SU-DHL-6 (cell line): ENCODE measurements at regions not wholly inside any gene's neighbourhood (a gene's known extent, or its start where the extent isn't known, plus 50 kb on each side); places are given as distances from the start of the nearest gene placed in this dataset.

Experiments
- H2AFZ ChIP-seq: fragments of 200-600 bp; sonication (generic); 2 replicates; pipeline ENCODE4 v1.6.1; 2014; ENCODE audit warnings: low read depth, mild to moderate bottlenecking, moderate library complexity, mixed read lengths, antibody characterized with exemption, low read length; ENCODE audit not compliant: severe bottlenecking
- H3F3A ChIP-seq: fragments of 200-600 bp; shearing (Covaris generic); 2 replicates; pipeline ENCODE4 v1.6.0; 2016; ENCODE audit warnings: antibody characterized with exemption, mild to moderate bottlenecking; ENCODE audit not compliant: insufficient read depth
- H3K27ac ChIP-seq: fragments of 200-600 bp; sonication (generic); 2 replicates; pipeline ENCODE4 v1.5.1; 2016; ENCODE audit warnings: low read depth, mild to moderate bottlenecking, low read length, moderate library complexity, mixed read lengths
- H3K27me3 ChIP-seq: fragments of 200-600 bp; sonication (generic), shearing (Covaris generic); 2 replicates; pipeline ENCODE4 v1.6.0; 2014; ENCODE audit warnings: mild to moderate bottlenecking, low read length
- H3K36me3 ChIP-seq: fragments of 200-600 bp; sonication (generic); 2 replicates; pipeline ENCODE4 v1.6.1; 2014; ENCODE audit warnings: mild to moderate bottlenecking, low read length, mixed read lengths
- H3K4me2 ChIP-seq: fragments of 300-600, 200-600 bp; shearing (Covaris generic), sonication (generic); 2 replicates; pipeline ENCODE4 v1.6.0; 2014; ENCODE audit warnings: low read length, low read depth, mild to moderate bottlenecking; ENCODE audit not compliant: poor library complexity, severe bottlenecking
- H3K4me3 ChIP-seq: fragments of 200-600 bp; sonication (generic); 2 replicates; pipeline ENCODE4 v1.5.1; 2014; ENCODE audit warnings: antibody characterized with exemption, low read length, mild to moderate bottlenecking, mixed read lengths; ENCODE audit not compliant: insufficient read depth, poor library complexity, severe bottlenecking
- H3K79me2 ChIP-seq: fragments of 200-600 bp; sonication (generic); 2 replicates; pipeline ENCODE4 v1.6.1; 2014; ENCODE audit warnings: mild to moderate bottlenecking, low read length, moderate library complexity; ENCODE audit not compliant: insufficient read depth
- H3K9ac ChIP-seq: fragments of 200-600 bp; sonication (generic); 2 replicates; pipeline ENCODE4 v1.7.0; 2014; ENCODE audit warnings: mild to moderate bottlenecking, low read length
- H3K9me2 ChIP-seq: fragments of 200-600 bp; sonication (generic); replicated peaks from 2 replicates; pipeline ENCODE4 v1.6.1; 2014; ENCODE audit warnings: low read length; ENCODE audit not compliant: insufficient read depth
- H3K9me3 ChIP-seq: fragments of 200-600 bp; sonication (generic); 2 replicates; pipeline ENCODE4 v1.6.1; 2014; ENCODE audit warnings: low read length, mixed read lengths; ENCODE audit not compliant: insufficient read depth
- H4K20me1 ChIP-seq: fragments of 200-600 bp; sonication (generic); 2 replicates; pipeline ENCODE4 v1.6.1; 2014; ENCODE audit warnings: low read depth, mild to moderate bottlenecking, antibody characterized with exemption, low read length, moderate library complexity, mixed read lengths
- CTCF ChIP-seq: fragments of 200-600 bp; sonication (generic); IDR thresholded peaks from one replicate; pipeline ENCODE4 v1.5.1; 2017; ENCODE audit warnings: antibody characterized with exemption, mild to moderate bottlenecking, low read length, moderate library complexity; ENCODE audit not compliant: insufficient read depth, poor library complexity, severe bottlenecking
- EZH2phosphoT487 ChIP-seq: fragments of 200-600 bp; sonication (generic), shearing (Covaris generic); conservative IDR thresholded peaks from 2 replicates; pipeline ENCODE4 v1.6.1; 2018; ENCODE audit warnings: mild to moderate bottlenecking, antibody characterized with exemption, low read length, moderate library complexity, mixed read lengths

GRCh38 chr21:14713109-14713508 is 167.0 kb upstream of the SAMSN1 start:
- Histone ChIP-seq H3K9ac (no peak overlapping the region), H3K36me3 (0 out of 2 replicates have a peak, but pooled peaks cover 5% of the 10 kb centered on the region), H3K79me2 (no peaks in the 10 kb centered on the region), H3K4me2 (no peak overlapping the region), H2AFZ (no peak overlapping the region), H3K4me3 (no peak overlapping the region), H3K27ac (no peak overlapping the region), H3K27me3 (no peaks in the 10 kb centered on the region), H3F3A (no peaks in the 10 kb centered on the region), H3K9me3 (peaks cover 8% of the 10 kb centered on the region; the same call in 1 of the 2 replicates), H4K20me1 (no peaks in the 10 kb centered on the region), H3K9me2 (no peaks in the 10 kb centered on the region)
- TF ChIP-seq EZH2phosphoT487 (no peak), CTCF (no peak)

DNA sequence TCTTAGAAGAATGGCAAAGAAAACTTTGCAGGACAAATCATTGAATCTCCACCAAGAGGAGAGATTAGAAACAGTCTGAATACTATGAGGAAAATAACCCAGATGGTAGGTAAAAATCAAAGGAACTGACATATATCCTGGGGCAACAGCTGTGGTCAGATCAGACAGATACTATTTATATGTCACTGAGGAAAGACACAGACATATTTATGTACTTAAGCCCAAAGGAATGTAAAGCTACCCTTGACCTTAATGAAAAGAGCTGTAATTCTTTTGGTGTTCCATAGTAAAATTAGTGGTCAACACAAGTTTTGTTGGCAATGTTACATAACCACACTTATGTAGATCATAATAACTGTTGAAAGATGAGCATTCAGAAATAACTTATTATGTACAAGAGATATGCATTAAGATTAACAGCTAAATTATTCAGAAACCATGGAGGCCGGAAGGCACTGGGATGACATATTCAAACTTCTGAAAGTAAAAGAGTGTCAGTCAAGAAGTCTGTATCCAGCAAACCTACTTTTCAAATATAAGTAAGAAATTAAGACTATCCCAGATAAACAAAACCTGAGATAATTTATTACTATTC is 166.1 kb upstream of the SAMSN1 start:
- TF ChIP-seq EZH2phosphoT487: no peak
- TF ChIP-seq CTCF: no peak
- H3K4me2 ChIP-seq: no peak overlapping the region

GRCh38 chr21:14711287-14711686 is 165.2 kb upstream of the SAMSN1 start:
- Histone ChIP-seq H3K79me2 (no peaks in the 10 kb centered on the region), H3K9me3 (peaks cover 8% of the 10 kb centered on the region; the same call in 1 of the 2 replicates), H3K27me3 (no peaks in the 10 kb centered on the region), H4K20me1 (no peaks in the 10 kb centered on the region), H2AFZ (no peak overlapping the region), H3K36me3 (0 out of 2 replicates have a peak, but pooled peaks cover 5% of the 10 kb centered on the region), H3K9ac (no peak overlapping the region), H3K4me2 (no peak overlapping the region), H3K27ac (no peak overlapping the region), H3K4me3 (no peak overlapping the region), H3F3A (no peaks in the 10 kb centered on the region), H3K9me2 (no peaks in the 10 kb centered on the region)
- TF ChIP-seq CTCF: no peak
- no peak for TF ChIP-seq EZH2phosphoT487

More for the DNA sequence above, 166.1 kb upstream of the SAMSN1 start:
- Histone ChIP-seq H3K79me2 (no peaks in the 10 kb centered on the region), H3K4me3 (no peak overlapping the region), H3K9me3 (peaks cover 8% of the 10 kb centered on the region; the same call in 1 of the 2 replicates), H3F3A (no peaks in the 10 kb centered on the region), H3K9ac (no peak overlapping the region), H3K27ac (no peak overlapping the region), H3K27me3 (no peaks in the 10 kb centered on the region), H3K36me3 (0 out of 2 replicates have a peak, but pooled peaks cover 5% of the 10 kb centered on the region), H4K20me1 (no peaks in the 10 kb centered on the region), H3K9me2 (no peaks in the 10 kb centered on the region), H2AFZ (no peak overlapping the region)
